ENCODE measurements at regions not wholly inside any gene's neighbourhood (a gene's known extent, or its start where the extent isn't known, plus 50 kb on each side); places are given as distances from the start of the nearest gene placed in this dataset.

- Histone ChIP-seq H3K27me3 (ENCODE audit: insufficient read depth, low read length, poor library complexity, severe bottlenecking) (no peaks in the 10 kb centered on the region), H4K20me1 (ENCODE audit: insufficient read depth, low read length, poor library complexity, severe bottlenecking) (no peaks in the 10 kb centered on the region), H3K79me2 (ENCODE audit: insufficient read depth, low read length) (no peaks in the 10 kb centered on the region), H3K9me3 (ENCODE audit: insufficient read depth, low read depth, low read length) (no peaks in the 10 kb centered on the region), H3K4me2 (ENCODE audit: low read depth, low read length, poor library complexity, severe bottlenecking) (no peak overlapping the region), H2AFZ (ENCODE audit: low read length) (no peak overlapping the region), H3K9me2 (replicated peaks; ENCODE audit: low read depth, low read length) (no peaks in the 10 kb centered on the region), H3K36me3 (ENCODE audit: insufficient read depth, low read length) (no peaks in the 10 kb centered on the region), H3K4me1 (ENCODE audit: insufficient read depth, low read length, poor library complexity, severe bottlenecking) (no peaks in the 10 kb centered on the region), H3K4me3 (ENCODE audit: low read length, poor library complexity, severe bottlenecking) (no peak overlapping the region), H3F3A (ENCODE audit: low read depth) (no peaks in the 10 kb centered on the region), H3K9ac (ENCODE audit: low read depth, low read length, poor library complexity, severe bottlenecking) (no peak overlapping the region)
- TF ChIP-seq EZH2phosphoT487 (IDR thresholded peaks at IDR 0.05; ENCODE audit: borderline replicate concordance) (no peak), CTCF (conservative IDR thresholded peaks at IDR 0.05; ENCODE audit: low read length) (no peak)
Observed at GRCh38 chr15:81760686-81761085, 285.1 kb downstream of the MEX3B start.

- Histone ChIP-seq H4K20me1 (ENCODE audit: insufficient read depth, low read length, poor library complexity, severe bottlenecking) (no peaks in the 10 kb centered on the region), H3K9ac (ENCODE audit: low read depth, low read length, poor library complexity, severe bottlenecking) (no peak overlapping the region), H3K4me2 (ENCODE audit: low read depth, low read length, poor library complexity, severe bottlenecking) (no peak overlapping the region), H3K36me3 (ENCODE audit: insufficient read depth, low read length) (no peaks in the 10 kb centered on the region), H3K9me2 (replicated peaks; ENCODE audit: low read depth, low read length) (no peaks in the 10 kb centered on the region), H3K4me3 (ENCODE audit: low read length, poor library complexity, severe bottlenecking) (no peak overlapping the region), H2AFZ (ENCODE audit: low read length) (no peak overlapping the region), H3K9me3 (ENCODE audit: insufficient read depth, low read depth, low read length) (no peaks in the 10 kb centered on the region), H3K4me1 (ENCODE audit: insufficient read depth, low read length, poor library complexity, severe bottlenecking) (no peaks in the 10 kb centered on the region), H3K79me2 (ENCODE audit: insufficient read depth, low read length) (no peaks in the 10 kb centered on the region), H3K27me3 (ENCODE audit: insufficient read depth, low read length, poor library complexity, severe bottlenecking) (no peaks in the 10 kb centered on the region), H3F3A (ENCODE audit: low read depth) (no peaks in the 10 kb centered on the region)
- TF ChIP-seq EZH2phosphoT487 (IDR thresholded peaks at IDR 0.05; ENCODE audit: borderline replicate concordance) = no peak
- no peak for TF ChIP-seq CTCF (conservative IDR thresholded peaks at IDR 0.05; ENCODE audit: low read length)
Observed at GRCh38 chr15:81758818-81759284, 287.0 kb downstream of the MEX3B start.

- H2AFZ ChIP-seq (ENCODE audit: low read length) = no peak overlapping the region
- H3K36me3 ChIP-seq (ENCODE audit: insufficient read depth, low read length) = no peaks in the 10 kb centered on the region
- no peaks in the 10 kb centered on the region for H3K79me2 ChIP-seq (ENCODE audit: insufficient read depth, low read length)
- no peaks in the 10 kb centered on the region for H3F3A ChIP-seq (ENCODE audit: low read depth)
- no peak overlapping the region for H3K4me3 ChIP-seq (ENCODE audit: low read length, poor library complexity, severe bottlenecking)
- no peaks in the 10 kb centered on the region for H3K9me2 ChIP-seq (replicated peaks; ENCODE audit: low read depth, low read length)
- no peaks in the 10 kb centered on the region for H4K20me1 ChIP-seq (ENCODE audit: insufficient read depth, low read length, poor library complexity, severe bottlenecking)
- no peaks in the 10 kb centered on the region for H3K27me3 ChIP-seq (ENCODE audit: insufficient read depth, low read length, poor library complexity, severe bottlenecking)
- TF ChIP-seq CTCF (conservative IDR thresholded peaks at IDR 0.05; ENCODE audit: low read length) (no peak), EZH2phosphoT487 (IDR thresholded peaks at IDR 0.05; ENCODE audit: borderline replicate concordance) (no peak)
- H3K4me1 ChIP-seq (ENCODE audit: insufficient read depth, low read length, poor library complexity, severe bottlenecking) = no peaks in the 10 kb centered on the region
- no peak overlapping the region for H3K9ac ChIP-seq (ENCODE audit: low read depth, low read length, poor library complexity, severe bottlenecking)
- no peaks in the 10 kb centered on the region for H3K9me3 ChIP-seq (ENCODE audit: insufficient read depth, low read depth, low read length)
- H3K4me2 ChIP-seq (ENCODE audit: low read depth, low read length, poor library complexity, severe bottlenecking) = no peak overlapping the region
Observed at GRCh38 chr15:81755626-81756025, 290.2 kb downstream of the MEX3B start.

All from Loucy (cell line).